ENCODE measurements at regions not wholly inside any gene's neighbourhood (a gene's known extent, or its start where the extent isn't known, plus 50 kb on each side); places are given as distances from the start of the nearest gene placed in this dataset.

GRCh38 chr4:129604632-129605255 is 508.8 kb downstream of the C4orf33 start:
- no peaks in the 10 kb centered on the region for H3K27me3 ChIP-seq (ENCODE audit: control insufficient read depth in 2 of 2, insufficient read depth in 2 of 2, low read length in 2 of 2)
- no peak overlapping the region for H3K27ac ChIP-seq (ENCODE audit: extremely low read depth, low read depth, low read length)
- intact Hi-C loops (cut with micrococcal nuclease) (no loop called here), in situ Hi-C loops (cut with MboI) (no loop called here)
- DNase-seq (ENCODE audit: extremely low read depth in 1 of 4, low spot score in 3 of 4) (no peak), ATAC-seq (no peak), FAIRE-seq (no peak)
- no peak overlapping the region for H3K9ac ChIP-seq (ENCODE audit: insufficient read depth in 1 of 2, low read depth in 2 of 2, low read length in 2 of 2)
- no peaks in the 10 kb centered on the region for H3K36me3 ChIP-seq (ENCODE audit: control insufficient read depth, insufficient read depth, low read length)
- H3K4me1 ChIP-seq (replicated peaks in 1 of 2; ENCODE audit: control insufficient read depth in 2 of 2, insufficient read depth in 2 of 2, low read length in 2 of 2), result no peaks in the 10 kb centered on the region
- ChIA-PET CTCF (ENCODE audit: low intra/inter-chr PET ratio) (no interaction called here), POLR2A (no interaction called here)
- BruUV-seq (replicated peaks), result no TSS peak
- H2AFZ ChIP-seq (ENCODE audit: low read depth, low read length), result no peak overlapping the region
- 0% methylated on average over 1 of the region's 1 CpG for WGBS (ENCODE audit: insufficient coverage, low coverage, missing lambda C conversion rate)
- H3K9me3 ChIP-seq (replicated peaks; ENCODE audit: control insufficient read depth, insufficient read depth, low read depth, low read length), result no peaks in the 10 kb centered on the region; the same call in 1 of the 2 replicates
- H3K4me3 ChIP-seq, result no peak overlapping the region
- no peaks in the 10 kb centered on the region for H4K20me1 ChIP-seq (replicated peaks; ENCODE audit: control insufficient read depth, insufficient read depth, low read length)
- TF ChIP-seq PCBP2 (IDR thresholded peaks at IDR 0.05; ENCODE audit: low read depth, low read length, poor library complexity, severe bottlenecking) (no peak), MBD1 (CRISPR knock-in tag; IDR thresholded peaks at IDR 0.05) (no peak), RBM34 (IDR thresholded peaks at IDR 0.05; ENCODE audit: borderline replicate concordance, insufficient read depth, low read length) (no peak)
- no peak overlapping the region for H3K4me2 ChIP-seq (ENCODE audit: insufficient read depth, low read length)
- no peaks in the 10 kb centered on the region for H3K79me2 ChIP-seq (ENCODE audit: control insufficient read depth, insufficient read depth, low read length)
- H3K9me1 ChIP-seq (ENCODE audit: control insufficient read depth, insufficient read depth, low read length), result no peaks in the 10 kb centered on the region

- in situ Hi-C loops (cut with MboI) (no loop called here), intact Hi-C loops (cut with micrococcal nuclease) (no loop called here)
- Histone ChIP-seq H3K4me3 (no peak overlapping the region), H3K36me3 (ENCODE audit: control insufficient read depth, insufficient read depth, low read length) (no peaks in the 10 kb centered on the region), H4K20me1 (replicated peaks; ENCODE audit: control insufficient read depth, insufficient read depth, low read length) (no peaks in the 10 kb centered on the region), H3K27ac (ENCODE audit: extremely low read depth, low read depth, low read length) (no peak overlapping the region), H3K9ac (ENCODE audit: insufficient read depth in 1 of 2, low read depth in 2 of 2, low read length in 2 of 2) (no peak overlapping the region), H3K9me1 (ENCODE audit: control insufficient read depth, insufficient read depth, low read length) (no peaks in the 10 kb centered on the region), H2AFZ (ENCODE audit: low read depth, low read length) (no peak overlapping the region), H3K27me3 (ENCODE audit: control insufficient read depth in 2 of 2, insufficient read depth in 2 of 2, low read length in 2 of 2) (no peaks in the 10 kb centered on the region), H3K79me2 (ENCODE audit: control insufficient read depth, insufficient read depth, low read length) (no peaks in the 10 kb centered on the region), H3K4me1 (replicated peaks in 1 of 2; ENCODE audit: control insufficient read depth in 2 of 2, insufficient read depth in 2 of 2, low read length in 2 of 2) (no peaks in the 10 kb centered on the region), H3K4me2 (ENCODE audit: insufficient read depth, low read length) (no peak overlapping the region), H3K9me3 (replicated peaks; ENCODE audit: control insufficient read depth, insufficient read depth, low read depth, low read length) (no peaks in the 10 kb centered on the region; the same call in 1 of the 2 replicates)
- FAIRE-seq, result no peak
- WGBS (ENCODE audit: insufficient coverage, low coverage, missing lambda C conversion rate), result 0% methylated on average over 3 of the region's 3 CpGs
- ChIA-PET CTCF (ENCODE audit: low intra/inter-chr PET ratio) (no interaction called here), POLR2A (no interaction called here)
- no TSS peak for BruUV-seq (replicated peaks)
- TF ChIP-seq U2AF2 (optimal IDR thresholded peaks at IDR 0.05; ENCODE audit: low read depth, low read length) (no peak), SIN3B (IDR thresholded peaks at IDR 0.05; ENCODE audit: low read depth) (no peak), CAMTA2 (CRISPR knock-in tag; conservative IDR thresholded peaks at IDR 0.05) (no peak), NBN (IDR thresholded peaks at IDR 0.05; ENCODE audit: low read depth) (no peak), HEY1 (CRISPR knock-in tag; IDR thresholded peaks at IDR 0.05; ENCODE audit: borderline replicate concordance) (no peak), PURB (CRISPR knock-in tag; IDR thresholded peaks at IDR 0.05; ENCODE audit: low read depth) (no peak), ZNF384 (IDR thresholded peaks at IDR 0.05; ENCODE audit: low read depth, low read length) (no peak), ZNF232 (CRISPR knock-in tag; IDR thresholded peaks at IDR 0.05) (no peak), HBP1 (CRISPR knock-in tag; IDR thresholded peaks at IDR 0.05) (no peak)
- no peak for DNase-seq (ENCODE audit: extremely low read depth in 1 of 4, low spot score in 3 of 4)
- no peak for ATAC-seq
Measured at GRCh38 chr4:129614611-129615010, 518.7 kb downstream of the C4orf33 start.
